IMR-90 (cell line): ENCODE measurements at regions not wholly inside any gene's neighbourhood (a gene's known extent, or its start where the extent isn't known, plus 50 kb on each side); places are given as distances from the start of the nearest gene placed in this dataset.

Experiments
- ATAC-seq: fragments of 200-7000 bp; cut with Tn5 transposase; 2 replicates; pipeline ENCODE4 v1.9.1; 2020; ENCODE audit warnings: low read depth, mild to moderate bottlenecking, moderate library complexity
- BruUV-seq: library from RNA; stranded (reverse); fragments of 400-500 nt; replicated peaks from 2 replicates; lab custom pipeline; 2021; lab: Mats Ljungman, UMichigan
- CTCF ChIA-PET: fragments of 300-600 bp; formaldehyde crosslinking; extraction: SDS; loops from one replicate; lab custom pipeline; 2021; ENCODE audit warnings: antibody characterized with exemption; lab: Yijun Ruan, JAX
- POLR2A ChIA-PET: fragments of 300-600 bp; sonication (Branson Sonifier 250); formaldehyde crosslinking; loops from one replicate; lab custom pipeline; 2022; ENCODE audit warnings: antibody characterized with exemption; ENCODE audit not compliant: unreplicated experiment; lab: Charles Lee
- DNase-seq: peaks from one replicate; pipeline ENCODE4 v3.0.0; 2013
- H2AFZ ChIP-seq: replicated peaks from 2 replicates; pipeline ENCODE3; 2013; ENCODE audit warnings: low read length, mild to moderate bottlenecking; ENCODE audit not compliant: poor library complexity
- H2AK5ac ChIP-seq: 2 replicates; pipeline ENCODE4 v1.6.1; 2013; ENCODE audit warnings: low read depth, low read length, inconsistent platforms
- H2AK9ac ChIP-seq: replicated peaks from 2 replicates; pipeline ENCODE3; 2013; ENCODE audit warnings: mild to moderate bottlenecking, low read depth, low read length, moderate library complexity; ENCODE audit not compliant: poor library complexity
- H2BK120ac ChIP-seq: 2 replicates; pipeline ENCODE4 v1.6.1; 2013; ENCODE audit warnings: low read depth, low read length, inconsistent platforms
- H2BK15ac ChIP-seq: 3 replicates; pipeline ENCODE4 v1.6.1; 2013; ENCODE audit warnings: low read depth, low read length, inconsistent platforms
- H2BK20ac ChIP-seq: 2 replicates; pipeline ENCODE4 v1.6.1; 2013; ENCODE audit warnings: low read depth, mild to moderate bottlenecking, inconsistent platforms, low read length, moderate library complexity
- H2BK5ac ChIP-seq: 2 replicates; pipeline ENCODE4 v1.6.1; 2013; ENCODE audit warnings: mild to moderate bottlenecking, low read depth, low read length, inconsistent platforms; ENCODE audit not compliant: poor library complexity, severe bottlenecking
- H3K14ac ChIP-seq: replicated peaks from 2 replicates; pipeline ENCODE4 v1.6.1; 2013; ENCODE audit warnings: low read depth, low read length, inconsistent platforms
- H3K18ac ChIP-seq: 2 replicates; pipeline ENCODE4 v1.6.1; 2013; ENCODE audit warnings: low read depth, low read length, control low read depth
- H3K23ac ChIP-seq: 2 replicates; pipeline ENCODE4 v1.6.1; 2013; ENCODE audit warnings: low read depth, low read length, inconsistent platforms
- H3K27ac ChIP-seq: 2 replicates; pipeline ENCODE4 v1.5.1; 2013; ENCODE audit warnings: mild to moderate bottlenecking, control low read depth, low read length; ENCODE audit not compliant: insufficient read depth
- H3K27me3 ChIP-seq: 2 replicates; pipeline ENCODE4 v1.6.1; 2013; ENCODE audit warnings: low read length; ENCODE audit not compliant: control insufficient read depth, insufficient read depth
- H3K36me3 ChIP-seq: 2 replicates; pipeline ENCODE4 v1.6.1; 2013; ENCODE audit warnings: low read length, mixed read lengths; ENCODE audit not compliant: control insufficient read depth, insufficient read depth
- H3K4ac ChIP-seq: 2 replicates; pipeline ENCODE4 v1.6.1; 2013; ENCODE audit warnings: low read depth, low read length, inconsistent platforms
- H3K4me1 ChIP-seq: 2 replicates; pipeline ENCODE4 v1.6.1; 2013; ENCODE audit warnings: low read length, mixed read lengths; ENCODE audit not compliant: control insufficient read depth, insufficient read depth
- H3K4me2 ChIP-seq: 2 replicates; pipeline ENCODE4 v1.6.1; 2013; ENCODE audit warnings: low read depth, mild to moderate bottlenecking, control low read depth, low read length, moderate library complexity
- H3K4me3 ChIP-seq: 2 replicates; pipeline ENCODE4 v1.5.1; 2013; ENCODE audit warnings: low read depth, mild to moderate bottlenecking, control low read depth, low read length, moderate library complexity; ENCODE audit not compliant: insufficient read depth
- H3K56ac ChIP-seq: 2 replicates; pipeline ENCODE4 v1.6.1; 2013; ENCODE audit warnings: low read length, inconsistent platforms; ENCODE audit not compliant: insufficient read depth; ENCODE audit errors: extremely low read depth
- H3K79me1 ChIP-seq, 2 experiments: 2 replicates each; pipeline ENCODE4 v1.6.1; 2013; ENCODE audit warnings: low read length in 2 of 2, inconsistent platforms in 1 of 2, low read depth in 1 of 2
- H3K9ac ChIP-seq: 2 replicates; pipeline ENCODE4 v1.6.1; 2013; ENCODE audit warnings: low read depth, low read length, control low read depth
- H3K9me1 ChIP-seq: 2 replicates; pipeline ENCODE4 v1.6.1; 2013; ENCODE audit warnings: low read length, inconsistent platforms; ENCODE audit not compliant: insufficient read depth
- H3K9me3 ChIP-seq: 2 replicates; pipeline ENCODE4 v1.6.1; 2013; ENCODE audit warnings: low read length; ENCODE audit not compliant: control insufficient read depth, insufficient read depth
- H4K20me1 ChIP-seq: 2 replicates; pipeline ENCODE4 v1.6.1; 2013; ENCODE audit warnings: low read length, inconsistent platforms; ENCODE audit not compliant: insufficient read depth
- H4K5ac ChIP-seq: 2 replicates; pipeline ENCODE4 v1.6.1; 2013; ENCODE audit warnings: mild to moderate bottlenecking, low read depth, low read length, control low read depth
- H4K8ac ChIP-seq, 2 experiments: 2 replicates each; pipeline ENCODE4 v1.6.1; 2013; ENCODE audit warnings: low read depth in 2 of 2, low read length in 2 of 2, control low read depth in 1 of 2, inconsistent platforms in 1 of 2
- H4K91ac ChIP-seq: 2 replicates; pipeline ENCODE4 v1.6.1; 2013; ENCODE audit warnings: low read depth, low read length, inconsistent platforms; ENCODE audit not compliant: insufficient read depth
- dilution Hi-C: fragments of 300-500 bp; cut with HindIII; formaldehyde crosslinking; loops from one replicate; pipeline ENCODE4 v1.14.3; 2018; ENCODE audit warnings: low sequenced_read_pairs; ENCODE audit not compliant: unreplicated experiment
- in situ Hi-C: fragments of 300-500 bp; cut with MboI; formaldehyde crosslinking; loops from 3 replicates; pipeline ENCODE4 v1.14.3; 2019; ENCODE audit warnings: low sequenced_read_pairs, inconsistent platforms, mixed read lengths
- intact Hi-C: fragments of 100-400 bp; cut with micrococcal nuclease; formaldehyde crosslinking; loops from 2 replicates; pipeline ENCODE4 v1.10.0; 2022
- TF ChIP-seq, protein P1 (sequence below): fragments of 150-350 bp; IDR thresholded peaks from 2 replicates; pipeline ENCODE4 v1.6.1; 2016; ENCODE audit warnings: low read depth, mild to moderate bottlenecking, low read length, moderate library complexity, borderline replicate concordance

DNA sequence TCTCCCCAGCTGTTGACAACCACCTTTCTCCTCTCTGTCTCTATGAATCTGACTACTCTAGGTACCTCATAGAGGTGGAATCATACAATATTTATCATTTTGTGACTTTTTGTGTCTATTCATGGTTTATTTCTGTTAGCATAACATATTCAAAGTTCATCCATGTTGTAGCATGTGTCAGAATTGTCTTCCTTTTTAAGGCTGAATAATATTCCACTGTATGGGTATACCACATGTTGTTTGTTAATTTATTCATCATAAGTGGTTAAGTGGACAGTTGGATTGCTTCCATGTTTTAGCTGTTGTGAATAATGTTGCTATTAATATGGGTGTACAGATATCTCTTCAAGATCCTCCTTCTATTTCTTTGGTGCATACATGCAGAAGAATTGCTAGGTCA lies 69.9 kb upstream of the COMTD1 start:
- Histone ChIP-seq H3K9me3 (peaks cover 9% of the 10 kb centered on the region), H4K20me1 (no peaks in the 10 kb centered on the region), H4K5ac (peak overlapping the region; percentile 85), H3K23ac (peak overlapping the region; percentile 77; the same call in 1 of the 2 replicates), H3K4me2 (no peak overlapping the region), H3K27me3 (no peaks in the 10 kb centered on the region), H3K36me3 (no peaks in the 10 kb centered on the region), H3K9me1 (peaks cover 10% of the 10 kb centered on the region), H3K27ac (peak overlapping the region; percentile 85; the same call in 1 of the 2 replicates), H3K9ac (no peak overlapping the region; the same call in 1 of the 2 replicates), H3K4me3 (no peak overlapping the region), H2AK9ac (no peak overlapping the region), H3K14ac (no peak overlapping the region; the same call in 1 of the 2 replicates), H2AK5ac (no peak overlapping the region), H4K91ac (peak overlapping the region; percentile 54), H2BK20ac (peak overlapping the region; percentile 69; the same call in 1 of the 2 replicates), H2BK15ac (peak overlapping the region; percentile 57; the same call in 1 of the 3 replicates), H2BK120ac (peak overlapping the region; percentile 91), H3K4ac (peak overlapping the region; percentile 76; the same call in 1 of the 2 replicates), H3K4me1 (peaks cover 6% of the 10 kb centered on the region; the same call in 1 of the 2 replicates), H2BK5ac (peak overlapping the region; percentile 94), H2AFZ (no peak overlapping the region), H3K79me1 (peaks cover 0 to 6% of the 10 kb centered on the region in 2 experiments; a peak in 1 of 4 replicates), H3K18ac (peak overlapping the region; percentile 95), H4K8ac (no peak overlapping the region), H3K56ac (0 out of 2 replicates have a peak overlapping the region, but pooled peaks have one; percentile 9)
- dilution Hi-C loops: no loop called here
- no peak for DNase-seq
- TF ChIP-seq, protein P1, sequence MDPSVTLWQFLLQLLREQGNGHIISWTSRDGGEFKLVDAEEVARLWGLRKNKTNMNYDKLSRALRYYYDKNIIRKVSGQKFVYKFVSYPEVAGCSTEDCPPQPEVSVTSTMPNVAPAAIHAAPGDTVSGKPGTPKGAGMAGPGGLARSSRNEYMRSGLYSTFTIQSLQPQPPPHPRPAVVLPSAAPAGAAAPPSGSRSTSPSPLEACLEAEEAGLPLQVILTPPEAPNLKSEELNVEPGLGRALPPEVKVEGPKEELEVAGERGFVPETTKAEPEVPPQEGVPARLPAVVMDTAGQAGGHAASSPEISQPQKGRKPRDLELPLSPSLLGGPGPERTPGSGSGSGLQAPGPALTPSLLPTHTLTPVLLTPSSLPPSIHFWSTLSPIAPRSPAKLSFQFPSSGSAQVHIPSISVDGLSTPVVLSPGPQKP: no peak
- in situ Hi-C loops: no loop called here
- intact Hi-C loops: no loop called here
- CTCF ChIA-PET: no interaction called here
- no peak for ATAC-seq
- no TSS peak for BruUV-seq
- POLR2A ChIA-PET: no interaction called here
